CD4-positive, alpha-beta T cell treated with Interleukin-15 for 4 hours (primary cell): ENCODE measurements at regions not wholly inside any gene's neighbourhood (a gene's known extent, or its start where the extent isn't known, plus 50 kb on each side); places are given as distances from the start of the nearest gene placed in this dataset.
"Not testable (repeated sequence)": the region's sequence is repeated elsewhere in the genome, so short reads cannot be mapped to it uniquely, and the experiment has no call there.

Experiments
- DNase-seq: peaks from one replicate; pipeline ENCODE4 v3.0.0-alpha.2; 2020; ENCODE audit warnings: low spot score

DNA sequence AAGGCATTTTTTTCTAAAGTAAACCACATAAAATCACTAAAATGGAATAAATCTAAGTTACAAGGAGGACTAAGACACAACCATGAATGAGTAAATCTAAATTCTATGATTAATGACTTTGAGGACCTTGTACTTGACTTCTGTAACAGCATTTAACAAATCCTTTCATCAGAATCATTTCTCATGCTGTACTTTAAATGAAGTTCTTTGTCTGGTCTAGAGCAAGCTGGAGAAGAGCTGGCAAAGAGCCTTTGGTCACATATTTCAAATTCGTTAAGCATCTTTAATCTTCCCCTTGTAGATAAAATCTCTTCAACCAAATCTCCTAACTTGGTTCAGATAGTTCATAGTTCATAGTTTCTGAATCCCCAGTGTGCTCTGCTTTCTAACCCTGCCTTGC, 405.4 kb downstream of the PTPRC start:
- DNase-seq: no peak

DNA sequence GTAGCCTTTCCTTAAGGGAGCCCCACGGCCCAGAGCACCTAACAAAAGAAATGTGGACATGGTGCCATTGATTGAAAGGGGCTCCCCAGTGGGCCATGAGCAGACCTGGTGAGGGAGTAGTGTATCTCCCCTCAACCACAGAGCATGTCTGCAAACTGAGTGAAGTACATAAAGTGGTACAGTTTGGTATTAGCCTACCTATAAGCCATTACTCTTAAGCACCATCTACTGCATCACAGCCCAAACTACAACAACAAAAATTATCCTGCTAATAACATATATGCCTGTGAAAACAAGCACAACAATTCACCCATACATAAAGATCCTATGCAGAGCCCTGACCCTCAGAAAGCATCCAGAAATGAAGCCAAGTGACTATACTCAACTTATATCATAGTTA, 407.8 kb downstream of the PTPRC start:
- no peak for DNase-seq

DNA sequence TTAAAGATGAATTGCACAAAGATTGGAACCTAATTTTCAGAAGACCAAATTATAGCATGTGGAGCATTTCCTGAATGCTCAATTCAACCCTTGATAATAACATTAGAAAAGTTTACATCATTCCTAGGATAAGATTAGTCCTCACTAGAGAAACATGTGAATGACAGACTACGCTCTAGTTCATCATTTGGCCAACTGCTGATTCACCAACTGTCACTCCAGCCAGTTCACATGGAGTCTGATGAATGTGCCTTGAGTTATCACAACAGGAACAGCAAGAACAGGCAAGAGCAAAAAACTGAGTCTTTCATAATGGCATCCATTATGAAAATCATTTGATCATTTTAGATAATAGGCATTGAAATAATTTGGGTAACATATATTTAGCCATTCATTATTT, 415.9 kb downstream of the PTPRC start:
- DNase-seq: no peak

DNA sequence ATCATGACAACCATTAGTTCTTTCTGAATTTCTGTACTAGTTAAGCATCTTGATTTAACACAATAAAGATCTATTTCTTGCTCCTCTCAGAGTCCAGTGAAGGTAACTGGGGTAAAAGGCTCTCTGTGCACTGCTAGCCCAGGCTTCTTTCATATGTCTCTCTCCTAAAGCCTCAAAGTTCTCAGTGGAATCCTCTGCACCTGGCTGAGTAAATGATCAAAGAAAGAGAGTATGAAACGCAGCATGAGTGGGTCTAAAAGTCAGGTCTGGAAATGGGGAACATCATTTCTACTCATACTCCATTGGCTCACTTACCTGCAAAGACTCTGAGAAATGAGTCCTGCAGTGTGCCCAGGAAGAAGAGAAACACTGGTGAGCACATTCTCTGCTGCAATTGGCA, 418.5 kb downstream of the PTPRC start:
- no peak for DNase-seq

DNA sequence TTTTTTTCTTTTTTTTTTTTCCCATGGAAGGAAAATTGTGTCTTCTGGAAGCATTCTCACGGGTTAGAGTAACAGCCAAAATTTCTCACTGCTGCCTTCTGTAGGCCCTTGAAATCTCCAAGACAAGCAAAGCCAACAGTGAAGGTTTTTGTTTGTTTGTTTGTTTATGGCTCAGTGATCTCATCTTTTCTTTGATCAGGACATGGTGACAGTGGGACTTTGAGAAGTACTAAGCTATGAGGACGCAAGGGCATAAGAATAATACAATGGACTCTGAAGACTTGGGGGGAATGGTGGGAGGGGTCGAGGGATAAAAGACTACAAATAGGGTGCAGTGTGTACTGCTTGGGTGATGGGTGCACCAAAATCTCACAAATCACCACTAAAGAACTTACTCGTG, 419.4 kb downstream of the PTPRC start:
- no peak for DNase-seq

DNA sequence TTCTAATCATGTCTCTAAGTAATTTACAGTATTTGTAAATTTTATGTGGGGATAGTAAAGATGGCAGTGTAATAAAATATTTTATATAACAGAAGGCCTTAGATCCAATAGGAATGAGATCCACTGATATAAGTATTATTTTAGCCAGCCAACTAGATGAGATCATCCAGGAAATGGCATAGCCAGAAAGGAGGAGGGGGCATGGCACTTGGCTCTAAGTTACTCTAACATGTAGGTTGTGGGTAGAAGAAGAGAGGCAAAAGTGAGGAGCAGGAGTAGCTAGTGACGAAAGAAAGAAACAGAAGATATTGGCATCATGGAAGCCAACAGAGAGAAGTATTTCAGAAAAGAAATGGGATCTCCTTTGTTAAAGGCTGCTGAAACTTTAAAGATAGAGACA, 426.1 kb downstream of the PTPRC start:
- DNase-seq: no peak

DNA sequence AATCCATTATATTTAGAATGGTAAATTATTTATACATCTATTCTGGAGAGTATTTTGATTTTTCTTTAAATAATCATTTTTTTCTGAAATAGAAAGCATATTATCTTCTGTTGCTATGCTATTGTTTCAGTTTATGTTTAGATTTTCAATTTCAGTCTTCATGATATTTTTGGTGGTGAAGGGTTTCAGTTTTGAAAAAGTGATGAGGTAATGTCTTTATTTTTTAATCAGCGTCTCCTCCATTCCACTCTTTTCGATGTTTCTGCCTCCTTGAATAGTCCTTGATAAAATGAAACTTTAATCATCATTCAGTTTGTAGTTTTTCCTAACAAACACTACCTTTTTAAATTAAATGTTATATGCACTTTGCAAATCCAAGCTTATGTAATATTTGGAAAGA, 428.6 kb downstream of the PTPRC start:
- no peak for DNase-seq

DNA sequence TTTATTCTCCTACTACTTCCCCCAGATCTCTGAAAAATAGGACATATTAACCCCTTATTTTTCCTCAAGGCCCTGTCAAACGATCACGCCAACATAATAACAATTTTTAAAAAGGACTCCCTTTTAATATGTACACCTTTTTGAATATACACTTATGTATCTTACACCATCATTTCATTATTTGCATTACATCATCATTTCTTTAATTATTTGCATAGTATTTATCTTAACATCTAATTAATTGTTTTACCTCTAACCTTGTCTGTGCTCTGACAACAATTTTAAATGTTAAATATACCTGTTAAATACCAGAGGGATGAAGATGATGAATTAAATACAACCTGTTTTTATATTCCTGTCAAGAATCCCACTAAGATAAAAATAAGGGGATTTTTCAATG, 432.2 kb downstream of the PTPRC start:
- DNase-seq: no peak

DNA sequence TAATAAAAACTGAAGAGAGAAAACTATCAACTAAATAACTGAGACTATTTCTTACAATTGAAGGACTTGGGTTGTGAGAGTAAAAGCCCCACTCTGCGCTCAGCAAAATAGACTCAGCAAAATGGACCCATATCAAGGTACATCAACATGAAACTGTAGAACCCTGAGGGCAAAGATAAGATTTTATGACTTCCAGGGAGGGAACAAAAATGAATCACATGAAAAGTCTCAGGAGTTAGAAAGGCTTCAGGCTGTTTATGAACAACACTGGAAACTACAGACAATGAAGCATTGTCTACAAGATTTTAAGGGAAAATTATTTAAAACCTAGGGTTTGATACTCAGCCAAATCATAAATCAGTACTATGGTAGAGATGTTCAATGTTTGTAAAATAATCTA, 434.3 kb downstream of the PTPRC start:
- DNase-seq: no peak

DNA sequence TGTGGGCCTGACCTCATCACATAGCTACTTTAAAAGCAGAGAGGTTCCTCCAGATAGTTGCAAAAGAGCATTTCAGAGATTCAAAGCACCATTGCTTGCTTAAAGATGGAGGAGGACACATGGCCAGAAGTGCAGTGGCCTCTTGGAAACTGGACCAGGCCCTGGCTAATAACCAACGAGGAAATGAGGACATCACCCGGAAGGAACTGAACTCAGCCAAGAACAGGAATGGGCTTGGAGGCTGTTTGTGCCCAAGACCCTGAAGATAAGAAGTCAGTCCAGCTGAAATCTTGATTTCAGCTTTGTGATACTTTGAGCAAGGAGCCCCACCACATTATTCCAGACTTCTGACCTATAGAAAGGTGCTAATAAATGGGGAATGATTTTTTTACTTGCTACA, 437.0 kb downstream of the PTPRC start:
- DNase-seq: no peak

DNA sequence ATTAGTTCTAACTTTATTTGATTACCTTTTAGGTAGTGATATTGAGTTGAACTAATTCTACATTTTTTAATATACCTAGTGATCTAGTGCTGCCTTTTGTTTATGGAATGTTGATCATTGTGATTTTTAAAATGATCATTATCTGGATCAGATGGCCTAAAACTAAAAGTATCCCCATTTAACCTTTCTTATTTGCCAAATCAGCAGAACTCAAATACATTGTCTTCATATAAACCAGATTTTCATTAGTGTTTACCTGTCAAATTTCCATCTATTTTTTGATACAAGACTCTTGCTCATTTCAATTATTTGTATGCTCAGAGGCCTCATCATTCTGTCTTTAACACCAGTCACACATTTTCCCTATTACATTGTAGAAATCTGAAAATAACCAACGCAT, 441.2 kb downstream of the PTPRC start:
- no peak for DNase-seq

DNA sequence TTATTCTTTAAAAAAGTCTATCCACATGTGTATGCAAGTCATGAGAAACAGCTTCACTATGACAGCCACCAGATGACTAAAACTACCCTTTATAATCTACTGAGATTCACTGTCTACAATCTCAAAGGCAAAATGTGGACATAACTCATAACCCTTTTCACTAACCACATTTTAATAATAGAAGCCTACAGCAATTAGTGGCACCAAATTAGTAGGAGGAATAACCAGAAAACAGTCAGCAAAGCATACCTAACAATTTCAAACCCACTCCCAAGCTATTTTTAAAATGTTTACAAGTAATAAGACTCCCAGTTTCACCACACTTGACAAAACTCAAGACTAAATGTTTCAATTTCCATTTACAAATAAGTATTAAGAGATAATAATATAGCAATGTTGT, 442.9 kb downstream of the PTPRC start:
- DNase-seq: no peak

DNA sequence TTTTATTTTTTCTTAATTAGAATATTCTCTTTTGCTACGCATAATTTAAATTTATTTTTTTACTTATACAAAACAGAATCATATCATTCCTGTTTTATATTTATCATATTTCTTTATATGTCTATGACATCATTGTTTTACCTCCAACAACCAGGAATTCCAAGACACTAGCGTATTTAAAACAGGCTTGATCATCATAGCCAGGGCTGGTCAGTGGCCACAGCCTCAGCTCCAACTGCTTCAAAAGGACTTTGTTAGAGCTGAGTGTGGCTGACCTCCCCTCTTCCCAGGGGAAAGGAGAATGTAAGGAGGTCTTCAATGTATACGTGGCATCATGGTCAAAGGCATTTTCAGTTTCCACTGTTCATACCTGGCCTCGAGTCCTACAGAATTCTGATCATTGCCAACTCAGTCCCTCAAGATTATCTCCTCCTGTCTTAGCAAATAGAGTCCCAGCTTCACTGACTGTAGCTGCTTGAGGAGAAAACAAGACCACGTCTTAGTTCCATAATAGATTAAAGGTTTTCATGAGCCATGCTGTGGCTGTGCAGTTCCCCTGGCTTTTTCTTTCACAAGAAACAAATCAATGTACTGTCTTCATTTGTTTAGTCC, 444.0 kb downstream of the PTPRC start:
- DNase-seq: no peak

DNA sequence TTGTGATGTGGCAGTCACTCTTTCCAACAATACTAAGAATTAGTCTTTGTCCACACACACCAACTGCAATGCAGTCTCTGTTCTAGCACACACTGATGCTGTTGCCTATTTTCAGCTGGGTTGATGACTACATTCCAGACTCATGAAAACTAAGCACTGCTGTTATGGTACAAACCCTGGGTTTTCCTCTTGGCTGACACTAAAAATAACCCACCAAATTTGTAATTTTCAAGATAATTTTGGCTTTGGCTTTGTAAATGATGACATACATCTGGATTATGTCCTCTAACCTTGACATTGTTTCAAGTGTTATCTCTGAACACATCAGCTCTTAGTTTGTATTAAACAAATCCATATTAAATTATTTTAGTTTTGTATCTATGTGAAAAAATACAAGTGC, 444.8 kb downstream of the PTPRC start:
- no peak for DNase-seq

DNA sequence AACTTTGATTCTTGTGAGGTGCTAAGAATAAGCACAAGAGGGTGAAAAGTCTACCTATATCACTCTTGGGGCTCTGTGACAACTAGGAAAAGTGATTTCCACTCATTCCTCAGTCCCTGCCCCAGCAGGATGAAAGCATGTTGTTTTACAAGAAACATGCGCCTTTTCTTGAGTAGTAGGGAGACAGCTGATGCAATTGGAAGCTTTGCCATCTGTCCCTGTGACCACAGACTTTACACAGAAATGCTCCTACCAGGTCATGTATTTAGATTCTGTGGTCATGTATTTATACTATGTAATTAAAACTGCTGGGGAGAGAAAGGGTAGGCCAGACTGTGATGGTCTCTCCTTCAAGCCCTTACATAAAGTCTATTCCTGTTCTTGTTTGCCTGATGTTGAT, 445.5 kb downstream of the PTPRC start:
- no peak for DNase-seq

DNA sequence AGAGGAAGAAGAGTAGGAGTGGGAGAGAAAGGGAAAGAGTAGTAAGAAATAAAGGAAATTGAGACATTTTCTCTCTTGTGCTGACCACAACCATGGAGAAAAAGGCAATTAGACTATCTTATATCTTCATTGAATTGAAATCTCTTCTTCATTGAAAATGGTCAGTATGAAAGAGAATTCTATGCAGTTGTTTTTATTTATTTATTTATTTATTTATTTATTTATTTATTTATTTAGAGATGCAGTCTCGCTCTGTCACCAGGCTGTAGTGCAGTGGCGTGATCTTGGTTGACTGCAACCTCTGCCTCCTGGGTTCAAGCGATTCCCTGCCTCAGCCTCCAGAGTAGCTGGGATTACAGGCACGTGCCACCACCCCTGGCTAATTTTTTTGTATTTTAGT, 447.1 kb downstream of the PTPRC start:
- DNase-seq: no peak

DNA sequence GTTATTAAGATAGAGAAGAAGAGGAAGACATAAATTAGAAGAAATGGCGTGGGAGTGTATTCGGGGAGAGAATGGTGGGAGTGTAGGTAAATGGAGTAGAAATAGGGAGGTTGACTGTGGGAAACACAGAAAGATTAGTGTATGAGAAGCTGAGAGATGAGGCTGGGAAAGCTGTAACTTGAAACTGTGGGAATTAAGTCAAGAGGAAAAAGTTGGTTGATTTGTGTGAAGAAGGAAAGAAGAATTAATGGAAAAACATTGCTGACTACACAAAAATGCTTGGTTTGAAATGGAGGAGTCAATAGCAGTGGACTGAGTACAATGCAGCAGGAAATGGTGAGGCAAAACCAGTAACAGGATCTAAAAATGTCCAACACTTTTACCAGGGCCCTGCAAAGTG, 448.3 kb downstream of the PTPRC start:
- DNase-seq: no peak

DNA sequence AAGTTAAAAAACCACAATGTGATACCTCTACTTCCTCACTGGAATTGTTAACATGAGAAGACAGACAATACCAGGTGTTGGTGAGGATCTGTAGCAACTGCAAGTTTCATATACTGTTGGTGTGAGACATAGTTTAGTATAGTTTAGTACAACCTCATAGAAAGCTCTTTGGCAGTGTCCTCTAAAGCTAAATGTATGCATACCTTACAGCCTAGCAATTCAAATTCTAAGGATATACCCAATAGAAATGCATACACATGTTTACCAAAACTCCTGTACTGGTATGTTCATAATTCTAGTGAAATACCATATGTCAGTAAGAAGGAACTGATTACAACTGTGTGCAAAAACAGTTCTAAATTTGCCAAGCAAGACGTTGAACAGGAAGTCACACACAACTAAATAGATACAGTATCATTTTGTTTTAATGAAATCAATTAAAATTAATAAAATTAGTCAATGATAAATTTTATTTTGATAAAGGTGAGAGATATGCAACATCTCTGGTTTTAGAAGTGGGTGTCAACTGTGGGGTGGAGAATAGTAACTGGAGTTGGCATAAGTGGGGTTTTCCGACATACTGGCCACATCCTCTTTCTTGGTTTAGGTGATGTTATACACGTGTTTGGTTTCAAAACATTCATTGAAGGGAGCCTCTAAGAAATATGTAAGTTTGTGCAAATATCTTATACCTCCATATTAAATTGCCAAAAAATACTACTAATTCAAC, 450.7 kb downstream of the PTPRC start:
- DNase-seq: peak; percentile 57

DNA sequence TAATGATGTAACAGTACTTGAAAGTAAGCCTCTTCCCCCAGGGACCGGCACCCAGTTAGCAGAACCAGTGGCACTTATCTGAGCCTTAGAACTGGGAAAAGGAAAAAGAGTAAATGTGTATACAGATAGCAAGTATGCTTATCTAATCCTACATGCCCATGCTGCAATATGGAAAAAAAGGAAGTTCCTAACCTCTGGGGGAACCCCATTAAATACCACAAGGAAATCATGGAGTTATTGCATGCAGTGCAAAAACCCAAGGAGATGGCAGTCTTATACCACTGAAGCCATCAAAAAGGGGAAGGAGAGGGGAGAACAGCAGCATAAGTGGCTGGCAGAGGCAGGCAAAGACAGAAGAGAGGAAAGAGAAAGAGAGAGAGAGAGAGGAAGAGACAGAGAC, 456.8 kb downstream of the PTPRC start:
- not testable (repeated sequence) for DNase-seq

DNA sequence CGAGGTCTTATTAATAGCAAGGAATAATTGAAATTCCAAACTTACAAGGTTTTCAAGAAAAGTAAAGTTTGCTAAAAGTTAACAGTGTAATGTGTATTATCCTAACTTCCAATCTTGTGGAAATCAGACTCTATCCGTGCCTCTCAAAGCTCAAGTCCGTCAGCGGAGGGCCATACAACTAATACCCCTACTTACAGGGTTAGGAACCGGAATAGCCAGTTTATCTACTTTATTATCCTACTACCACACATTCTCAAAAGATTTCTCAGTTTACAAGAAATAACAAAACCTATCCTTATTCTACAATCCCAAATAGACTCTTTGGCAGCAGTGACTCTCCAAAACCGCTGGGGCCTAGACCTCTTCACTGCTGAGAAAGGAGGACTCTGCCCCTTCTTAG, 457.8 kb downstream of the PTPRC start:
- DNase-seq: no peak

DNA sequence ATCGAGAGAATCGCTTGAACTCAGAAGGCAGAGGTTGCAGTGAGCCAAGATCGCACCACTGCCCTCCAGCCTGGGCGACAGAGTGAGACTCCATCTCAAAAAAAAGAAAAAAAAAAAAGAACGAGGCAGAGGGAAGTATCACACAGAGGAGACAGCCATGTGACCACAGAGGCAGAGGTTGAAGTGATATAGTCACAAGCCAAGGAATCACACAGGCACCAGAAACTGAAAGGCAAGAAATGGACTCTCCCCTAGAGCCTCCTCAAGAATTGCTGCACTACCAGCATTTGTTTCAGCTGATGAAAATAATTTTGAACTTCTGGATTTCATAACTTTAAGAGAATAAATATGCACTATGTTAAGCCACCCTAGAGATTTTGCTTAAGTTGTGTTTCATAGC, 459.6 kb downstream of the PTPRC start:
- DNase-seq: no peak

DNA sequence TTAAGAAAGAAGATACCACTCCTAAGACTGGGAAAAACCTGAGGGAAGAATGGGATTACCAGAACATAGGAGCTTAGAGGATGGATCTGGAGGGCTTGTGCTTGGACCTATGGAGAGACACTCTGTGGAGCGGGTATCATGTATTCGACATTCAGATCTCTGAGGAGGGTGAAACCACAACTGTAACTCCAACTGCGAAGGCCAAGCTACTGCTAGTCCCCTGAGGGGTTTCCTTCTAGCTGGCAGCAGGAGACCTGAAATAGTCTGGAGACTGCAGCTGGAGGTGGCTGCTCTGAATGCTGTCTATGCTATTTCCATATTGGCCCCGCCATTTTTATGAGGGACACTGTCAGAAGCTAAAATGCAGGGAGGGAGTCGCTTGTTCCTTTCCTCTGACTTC, 462.3 kb downstream of the PTPRC start:
- no peak for DNase-seq

DNA sequence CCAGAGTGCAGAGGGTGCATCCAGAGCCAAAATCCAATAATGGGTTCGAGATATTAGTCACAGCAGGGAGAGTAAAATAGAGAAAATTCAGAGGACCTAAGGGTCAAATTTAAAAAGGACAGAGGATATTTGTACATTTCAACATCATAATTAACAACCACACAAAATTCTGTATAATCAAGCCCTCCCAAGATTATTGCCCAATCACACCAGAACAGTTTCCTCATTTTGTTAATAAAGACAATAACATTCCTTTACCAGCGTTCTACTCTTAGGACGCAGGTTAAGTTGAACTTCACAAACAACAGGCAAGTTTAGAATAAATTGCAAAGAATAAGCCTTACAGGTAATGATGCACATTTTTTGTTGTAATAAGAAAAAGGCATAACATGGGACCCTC, 462.8 kb downstream of the PTPRC start:
- DNase-seq: no peak

DNA sequence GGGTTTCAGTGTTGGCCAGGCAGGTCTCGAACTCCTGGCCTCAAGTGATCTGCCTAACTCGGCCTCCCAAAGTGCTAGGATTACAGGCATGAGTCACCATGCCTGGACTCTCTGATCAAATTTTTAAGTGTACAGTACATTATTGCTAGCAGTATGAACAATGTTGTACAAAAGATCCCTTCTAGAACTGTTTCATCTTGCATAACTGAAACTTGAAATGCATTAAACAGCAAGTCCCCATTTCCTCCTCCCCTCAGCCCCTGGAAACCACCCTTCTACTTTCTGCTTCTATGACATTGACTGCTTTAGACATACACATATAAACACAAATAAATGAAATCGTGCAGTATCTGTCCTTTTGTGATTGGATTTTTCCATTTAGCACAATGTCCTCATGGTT, 463.4 kb downstream of the PTPRC start:
- DNase-seq: no peak
